ENCODE measurements at regions not wholly inside any gene's neighbourhood (a gene's known extent, or its start where the extent isn't known, plus 50 kb on each side); places are given as distances from the start of the nearest gene placed in this dataset.

- no peak for DNase-seq (ENCODE audit: low read depth)
- H3K4me3 ChIP-seq (ENCODE audit: control insufficient read depth, low read depth, low read length): no peak overlapping the region
- no peak for TF ChIP-seq CTCF (conservative IDR thresholded peaks at IDR 0.05; ENCODE audit: control insufficient read depth, insufficient read depth, low read depth, low read length)
These were observed 646.1 kb downstream of the CDH11 start for GRCh38 chr16:64475627-64476351.

GRCh38 chr16:64470916-64471315 is 650.9 kb downstream of the CDH11 start:
- no peak for DNase-seq (ENCODE audit: low read depth)
- no peak for TF ChIP-seq CTCF (conservative IDR thresholded peaks at IDR 0.05; ENCODE audit: control insufficient read depth, insufficient read depth, low read depth, low read length)
- H3K4me3 ChIP-seq (ENCODE audit: control insufficient read depth, low read depth, low read length): no peak overlapping the region

GRCh38 chr16:64469906-64470702 is 651.8 kb downstream of the CDH11 start:
- DNase-seq (ENCODE audit: low read depth): no peak
- peak; percentile 25 for TF ChIP-seq CTCF (conservative IDR thresholded peaks at IDR 0.05; ENCODE audit: control insufficient read depth, insufficient read depth, low read depth, low read length)
- H3K4me3 ChIP-seq (ENCODE audit: control insufficient read depth, low read depth, low read length): no peak overlapping the region

GRCh38 chr16:64469351-64469750 is 652.5 kb downstream of the CDH11 start:
- no peak overlapping the region for H3K4me3 ChIP-seq (ENCODE audit: control insufficient read depth, low read depth, low read length)
- TF ChIP-seq CTCF (conservative IDR thresholded peaks at IDR 0.05; ENCODE audit: control insufficient read depth, insufficient read depth, low read depth, low read length): no peak
- no peak for DNase-seq (ENCODE audit: low read depth)

- no peak overlapping the region for H3K4me3 ChIP-seq (ENCODE audit: control insufficient read depth, low read depth, low read length)
- no peak for DNase-seq (ENCODE audit: low read depth)
- no peak for TF ChIP-seq CTCF (conservative IDR thresholded peaks at IDR 0.05; ENCODE audit: control insufficient read depth, insufficient read depth, low read depth, low read length)
These were observed 653.3 kb downstream of the CDH11 start for GRCh38 chr16:64468515-64469090.

- no peak for TF ChIP-seq CTCF (conservative IDR thresholded peaks at IDR 0.05; ENCODE audit: control insufficient read depth, insufficient read depth, low read depth, low read length)
- peak; percentile 67 for DNase-seq (ENCODE audit: low read depth)
- H3K4me3 ChIP-seq (ENCODE audit: control insufficient read depth, low read depth, low read length): no peak overlapping the region
These were observed 662.0 kb downstream of the CDH11 start for GRCh38 chr16:64459821-64460220.
